GM12891 (cell line): ENCODE measurements at regions not wholly inside any gene's neighbourhood (a gene's known extent, or its start where the extent isn't known, plus 50 kb on each side); places are given as distances from the start of the nearest gene placed in this dataset.

Experiments used
- PAX5 ChIP-seq: IDR thresholded peaks from 2 replicates; pipeline ENCODE4 v1.6.1; 2011; ENCODE audit warnings: low read length, moderate library complexity, mild to moderate bottlenecking; ENCODE audit not compliant: insufficient read depth, severe bottlenecking
- POLR2A ChIP-seq: IDR thresholded peaks from 2 replicates; pipeline ENCODE4 v1.6.1; 2011; ENCODE audit warnings: low read depth, low read length, control low read depth
- POLR2AphosphoS5 ChIP-seq: IDR thresholded peaks from 2 replicates; pipeline ENCODE4 v1.6.1; 2011; ENCODE audit warnings: low read depth, low read length, control low read depth
- SPI1 ChIP-seq: IDR thresholded peaks from 2 replicates; pipeline ENCODE4 v1.6.1; 2011; ENCODE audit warnings: low read depth, low read length, control low read depth
- TAF1 ChIP-seq: IDR thresholded peaks from 2 replicates; pipeline ENCODE4 v1.6.1; 2011; ENCODE audit warnings: low read depth, low read length, control low read depth

DNA sequence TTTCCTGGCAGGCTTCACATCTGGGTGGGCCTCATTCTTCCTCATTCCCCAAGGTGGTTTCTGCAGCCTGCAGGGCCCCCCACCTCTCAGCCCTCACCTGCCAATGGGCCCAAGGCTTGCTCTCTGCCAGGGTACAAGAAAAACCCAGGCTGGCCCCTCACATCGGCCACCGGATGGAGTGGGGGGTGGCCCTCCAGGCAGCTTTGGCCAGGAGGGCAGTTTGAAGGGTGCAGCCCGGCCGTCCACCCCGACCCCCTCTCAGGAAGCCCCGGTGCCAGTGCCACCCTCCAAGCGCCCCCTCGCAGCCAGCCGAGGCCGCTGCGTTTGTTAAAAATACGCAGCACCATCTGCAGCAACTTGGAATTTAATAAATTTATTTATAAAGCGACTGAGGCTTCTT, 196.7 kb downstream of the CTTN start:
- TF ChIP-seq POLR2A (no peak), PAX5 (no peak), TAF1 (no peak), POLR2AphosphoS5 (no peak), SPI1 (no peak)
